Right lobe of liver (tissue), 6 donors: ENCODE measurements at regions not wholly inside any gene's neighbourhood (a gene's known extent, or its start where the extent isn't known, plus 50 kb on each side); places are given as distances from the start of the nearest gene placed in this dataset.

ENCODE experiments used
- ATAC-seq, 4 donors: fragments of 200-7000 bp; cut with Tn5 transposase; one replicate each; pipeline ENCODE4 v1.9.1; 2020; ENCODE audit warnings: mild to moderate bottlenecking in 4 of 4, moderate library complexity in 4 of 4
- DNase-seq, 3 donors: peaks; one replicate each; pipeline ENCODE4 v3.0.0-alpha.2; 2020
- H3K27ac ChIP-seq, 3 donors: fragments of 200-600 bp; one replicate each; pipeline ENCODE4 v1.8.0; 2022
- H3K27me3 ChIP-seq, 2 donors: fragments of 200-600 bp; one replicate each; pipeline ENCODE4 v1.8.0; 2022
- H3K36me3 ChIP-seq, 4 donors: fragments of 200-600 bp; sonication (generic) in 1 of 4; one replicate each; pipeline versions ENCODE4 v1.5.1 to v1.8.0; 2017 to 2022; ENCODE audit warnings: control low read depth in 1 of 4
- H3K4me1 ChIP-seq, 4 donors: fragments of 200-600 bp; sonication (generic) in 1 of 4; one replicate each; pipeline versions ENCODE4 v1.5.1 to v1.8.0; 2017 to 2022; ENCODE audit warnings: control low read depth in 1 of 4
- H3K4me3 ChIP-seq, 3 donors: fragments of 200-600 bp; one replicate each; pipeline ENCODE4 v1.8.0; 2022
- H3K9me3 ChIP-seq, 4 donors: fragments of 200-600 bp; sonication (generic) in 1 of 4; one replicate each; pipeline versions ENCODE4 v1.5.1 to v1.8.0; 2017 to 2022; ENCODE audit warnings: control low read depth in 1 of 4
- POLR2A ChIP-seq: fragments of 450-650 bp; IDR thresholded peaks from one replicate; pipeline ENCODE4 v1.6.1; 2017; ENCODE audit warnings: antibody characterized with exemption, mild to moderate bottlenecking
- WGBS: methylation state at CpG from one replicate; pipeline ENCODE4 v1.1.6; 2018; ENCODE audit warnings: low coverage, low lambda C conversion rate; ENCODE audit not compliant: insufficient coverage; ENCODE audit errors: missing lambda C conversion rate; 5-methylcytosine and 5-hydroxymethylcytosine counted together
- intact Hi-C, 2 donors: fragments of 100-400 bp; cut with DNase I; formaldehyde crosslinking; loops; one replicate each; pipeline versions ENCODE4 v1.11.2 to v1.14.1; 2022
- TF ChIP-seq, protein P1 (sequence below), 4 donors: fragments of 200-600 bp in 3 of 4; fragments of 450-650 bp in 1 of 4; IDR thresholded peaks; one replicate each; pipeline versions ENCODE4 v1.5.1 to v1.8.0; 2016 to 2022; ENCODE audit warnings: antibody characterized with exemption in 4 of 4, mild to moderate bottlenecking in 2 of 4
- donor health status: DM: no; HTN: yes; CAD: no.
- donor health status: DM: no; HTN: no; CAD: no.
- donor health status: DM: no; HTN: no; CAD: no.
- donor health status: DM: no; HTN: yes; CAD: no.
- donor health status: DM: no; HTN: yes; CAD: no.

DNA sequence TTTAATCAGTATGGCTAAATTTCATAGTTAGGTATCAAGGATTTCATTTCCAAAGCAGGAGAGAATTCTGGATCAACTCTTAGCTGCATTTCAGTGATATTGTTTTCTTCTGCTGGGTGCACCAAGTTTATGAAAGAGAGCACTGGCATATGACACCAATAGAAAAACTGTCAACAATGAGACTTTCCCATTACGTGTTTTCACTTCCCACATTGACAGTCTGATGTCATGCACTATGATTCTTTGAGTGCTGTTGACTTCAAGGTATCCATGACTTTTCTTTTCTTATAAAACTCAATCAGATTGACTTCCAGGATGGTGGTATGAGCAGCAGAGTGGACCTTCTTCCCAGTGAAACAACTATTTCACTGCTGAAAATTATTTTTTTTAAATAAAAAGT lies 476.1 kb downstream of the EDEM1 start:
- Histone ChIP-seq H3K9me3 (no peaks in the 10 kb centered on the region), H3K4me1 (no peaks in the 10 kb centered on the region), H3K36me3 (no peaks in the 10 kb centered on the region), H3K27ac (no peak overlapping the region), H3K27me3 (no peaks in the 10 kb centered on the region), H3K4me3 (no peak overlapping the region)
- WGBS = 17% methylated on average over 1 of the region's 1 CpG
- no peak for ATAC-seq
- TF ChIP-seq, protein P1, sequence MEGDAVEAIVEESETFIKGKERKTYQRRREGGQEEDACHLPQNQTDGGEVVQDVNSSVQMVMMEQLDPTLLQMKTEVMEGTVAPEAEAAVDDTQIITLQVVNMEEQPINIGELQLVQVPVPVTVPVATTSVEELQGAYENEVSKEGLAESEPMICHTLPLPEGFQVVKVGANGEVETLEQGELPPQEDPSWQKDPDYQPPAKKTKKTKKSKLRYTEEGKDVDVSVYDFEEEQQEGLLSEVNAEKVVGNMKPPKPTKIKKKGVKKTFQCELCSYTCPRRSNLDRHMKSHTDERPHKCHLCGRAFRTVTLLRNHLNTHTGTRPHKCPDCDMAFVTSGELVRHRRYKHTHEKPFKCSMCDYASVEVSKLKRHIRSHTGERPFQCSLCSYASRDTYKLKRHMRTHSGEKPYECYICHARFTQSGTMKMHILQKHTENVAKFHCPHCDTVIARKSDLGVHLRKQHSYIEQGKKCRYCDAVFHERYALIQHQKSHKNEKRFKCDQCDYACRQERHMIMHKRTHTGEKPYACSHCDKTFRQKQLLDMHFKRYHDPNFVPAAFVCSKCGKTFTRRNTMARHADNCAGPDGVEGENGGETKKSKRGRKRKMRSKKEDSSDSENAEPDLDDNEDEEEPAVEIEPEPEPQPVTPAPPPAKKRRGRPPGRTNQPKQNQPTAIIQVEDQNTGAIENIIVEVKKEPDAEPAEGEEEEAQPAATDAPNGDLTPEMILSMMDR (IDR thresholded peaks at IDR 0.05) = no peak
- no peak for TF ChIP-seq POLR2A
- DNase-seq = no peak
- intact Hi-C loops = no loop called here

DNA sequence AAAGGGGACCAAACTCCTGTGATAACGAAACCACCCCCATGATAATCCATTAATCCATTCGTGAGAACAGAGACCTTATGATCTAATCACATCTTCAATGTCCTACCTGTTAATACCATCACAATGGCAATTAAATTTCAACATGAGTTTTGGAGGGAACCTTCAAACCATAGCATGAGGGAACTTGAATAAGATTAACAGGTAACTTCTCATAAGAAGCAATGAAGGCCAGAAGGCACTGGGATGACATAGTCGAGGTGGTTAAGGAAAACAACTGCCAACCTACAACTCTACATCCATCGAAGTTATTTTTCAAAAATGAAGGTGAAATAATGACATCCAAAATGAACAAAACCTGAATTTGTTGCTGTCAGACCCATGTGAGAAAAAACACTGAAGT lies 478.9 kb downstream of the EDEM1 start:
- intact Hi-C loops = no loop called here
- no peak overlapping the region for H3K4me3 ChIP-seq
- no peaks in the 10 kb centered on the region for H3K9me3 ChIP-seq
- no peaks in the 10 kb centered on the region for H3K36me3 ChIP-seq
- WGBS = 40% methylated on average over 4 of the region's 4 CpGs
- no peak overlapping the region for H3K27ac ChIP-seq
- H3K27me3 ChIP-seq = no peaks in the 10 kb centered on the region
- no peaks in the 10 kb centered on the region for H3K4me1 ChIP-seq
- DNase-seq = no peak
- TF ChIP-seq, protein P1 (IDR thresholded peaks at IDR 0.05) = no peak
- ATAC-seq = no peak

DNA sequence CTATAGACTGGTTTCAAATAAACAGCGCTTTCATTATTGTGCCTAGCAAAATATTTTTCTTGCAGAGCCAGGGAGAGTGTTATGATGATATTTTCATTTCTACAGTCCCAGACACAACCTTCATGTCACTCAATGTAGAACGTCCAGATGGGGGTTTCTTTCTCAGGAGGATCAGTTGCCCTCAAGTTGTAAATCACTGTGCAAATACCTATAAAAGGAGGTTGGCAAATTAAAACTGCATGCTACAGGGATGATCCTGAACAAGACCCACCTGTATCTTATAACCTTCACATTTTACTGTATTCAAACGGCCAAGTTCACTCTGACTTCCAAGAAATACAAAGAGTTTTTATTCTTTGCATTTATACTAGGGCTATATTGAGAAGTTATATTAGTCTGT lies 486.0 kb downstream of the EDEM1 start:
- H3K27ac ChIP-seq = no peak overlapping the region
- H3K27me3 ChIP-seq = no peaks in the 10 kb centered on the region
- WGBS = 49% methylated on average over 3 of the region's 3 CpGs
- H3K4me1 ChIP-seq = no peaks in the 10 kb centered on the region
- no peak overlapping the region for H3K4me3 ChIP-seq
- no peaks in the 10 kb centered on the region for H3K9me3 ChIP-seq
- DNase-seq = no peak
- no peak for ATAC-seq
- H3K36me3 ChIP-seq = no peaks in the 10 kb centered on the region
- intact Hi-C loops = no loop called here
- no peak for TF ChIP-seq POLR2A
- TF ChIP-seq, protein P1 (IDR thresholded peaks at IDR 0.05) = no peak

DNA sequence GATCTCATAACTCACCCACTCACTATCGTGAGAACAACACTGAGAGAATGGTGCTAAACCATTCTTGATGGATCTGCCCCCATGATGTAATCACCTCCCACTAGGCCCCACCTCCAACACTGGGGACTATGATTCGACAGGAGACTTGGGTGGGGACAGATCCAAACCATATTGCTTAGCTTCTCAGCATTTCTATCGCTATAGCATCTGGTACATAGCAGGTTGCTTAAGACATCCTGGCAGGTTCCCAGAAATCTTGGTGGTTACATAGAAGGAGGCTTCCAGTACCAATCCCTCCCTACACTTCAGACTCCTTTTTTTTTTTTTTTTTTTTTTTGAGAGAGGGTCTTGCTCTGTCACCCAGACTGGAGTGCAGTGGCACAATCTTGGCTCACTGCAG lies 487.8 kb downstream of the EDEM1 start:
- ATAC-seq = no peak
- Histone ChIP-seq H3K9me3 (no peaks in the 10 kb centered on the region), H3K36me3 (no peaks in the 10 kb centered on the region), H3K27me3 (no peaks in the 10 kb centered on the region), H3K4me1 (no peaks in the 10 kb centered on the region), H3K27ac (no peak overlapping the region), H3K4me3 (no peak overlapping the region)
- no peak for DNase-seq
- intact Hi-C loops = no loop called here
- TF ChIP-seq, protein P1 (IDR thresholded peaks at IDR 0.05) = no peak
- TF ChIP-seq POLR2A = no peak
- whole genome bisulfite sequencing = 100% methylated on average over 1 of the region's 3 CpGs

DNA sequence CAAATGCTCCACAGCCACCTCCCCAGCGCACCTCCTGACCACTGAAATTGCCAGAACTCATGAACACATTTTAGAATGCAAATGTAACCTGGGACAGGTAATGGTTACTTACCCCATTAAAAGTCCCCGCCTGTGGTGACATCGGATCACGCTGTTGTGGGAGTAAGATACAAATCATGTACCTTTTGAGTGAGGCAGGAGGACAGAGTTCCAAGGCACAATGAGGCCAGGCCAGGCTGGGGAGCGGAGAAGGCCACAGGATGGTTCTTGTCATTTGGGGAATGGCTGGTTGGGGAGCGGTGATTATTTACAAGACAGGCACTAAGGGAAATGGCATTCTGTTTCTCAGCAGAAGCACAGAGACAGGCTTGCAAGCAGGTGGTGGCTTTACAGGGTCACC lies 490.0 kb downstream of the EDEM1 start:
- Histone ChIP-seq H3K36me3 (no peaks in the 10 kb centered on the region), H3K4me3 (no peak overlapping the region), H3K27me3 (no peaks in the 10 kb centered on the region), H3K9me3 (no peaks in the 10 kb centered on the region), H3K27ac (no peak overlapping the region), H3K4me1 (no peaks in the 10 kb centered on the region)
- 53% methylated on average over 4 of the region's 6 CpGs for WGBS
- intact Hi-C loops = no loop called here
- no peak for TF ChIP-seq POLR2A
- TF ChIP-seq, protein P1 (IDR thresholded peaks at IDR 0.05) = no peak
- DNase-seq (no peak), ATAC-seq (no peak)
